Upper lobe of right lung (tissue), 1 donor: ENCODE measurements at regions not wholly inside any gene's neighbourhood (a gene's known extent, or its start where the extent isn't known, plus 50 kb on each side); places are given as distances from the start of the nearest gene placed in this dataset.

Experiments
- ATAC-seq: fragments of 200-7000 bp; cut with Tn5 transposase; one replicate; pipeline ENCODE4 v1.9.1; 2020; ENCODE audit warnings: mild to moderate bottlenecking, moderate library complexity
- DNase-seq: peaks from one replicate; pipeline ENCODE4 v3.0.0-alpha.2; 2020
- H3K27ac ChIP-seq: fragments of 200-600 bp; one replicate; pipeline ENCODE4 v1.8.0; 2022
- H3K27me3 ChIP-seq: fragments of 200-600 bp; one replicate; pipeline ENCODE4 v1.8.0; 2022; ENCODE audit warnings: mild to moderate bottlenecking
- H3K36me3 ChIP-seq: fragments of 200-600 bp; one replicate; pipeline ENCODE4 v1.8.0; 2022
- H3K4me1 ChIP-seq: fragments of 200-600 bp; one replicate; pipeline ENCODE4 v1.8.0; 2022
- H3K4me3 ChIP-seq: fragments of 200-600 bp; one replicate; pipeline ENCODE4 v1.8.0; 2022; ENCODE audit warnings: mild to moderate bottlenecking
- H3K9me3 ChIP-seq: fragments of 200-600 bp; one replicate; pipeline ENCODE4 v1.8.0; 2022
- intact Hi-C: fragments of 100-400 bp; cut with DNase I; formaldehyde crosslinking; loops from one replicate; pipeline ENCODE4 v1.11.0; 2022
- TF ChIP-seq, protein P1 (sequence below): fragments of 200-600 bp; IDR thresholded peaks from one replicate; pipeline ENCODE4 v1.8.0; 2022; ENCODE audit warnings: antibody characterized with exemption
- donor health status: DM: no; HTN: yes; CAD: no; lungs with severe emphysema.

DNA sequence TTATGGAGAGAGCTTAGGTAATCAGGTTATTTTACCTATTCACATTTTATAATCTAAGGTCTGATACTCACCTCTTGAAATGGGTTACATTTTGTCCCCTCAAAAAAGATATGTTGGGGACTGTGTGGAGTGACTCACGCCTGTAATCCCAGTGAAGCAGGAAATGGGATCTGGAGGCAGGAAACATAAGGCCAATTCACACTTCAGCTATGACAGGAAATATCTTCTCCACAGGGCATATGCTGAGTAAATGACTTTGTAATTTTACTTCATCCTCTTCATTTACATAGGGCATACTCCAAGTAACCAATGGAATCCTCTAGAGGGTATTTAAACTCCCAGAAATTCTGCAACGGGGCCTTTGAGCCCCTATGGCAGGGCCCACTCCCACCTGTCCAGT is 54.8 kb upstream of the ZMAT1 start:
- ATAC-seq (no peak), DNase-seq (no peak)
- Histone ChIP-seq H3K9me3 (no peaks in the 10 kb centered on the region), H3K27me3 (no peaks in the 10 kb centered on the region), H3K4me1 (no peaks in the 10 kb centered on the region), H3K27ac (no peak overlapping the region), H3K4me3 (no peak overlapping the region), H3K36me3 (no peaks in the 10 kb centered on the region)
- TF ChIP-seq, protein P1, sequence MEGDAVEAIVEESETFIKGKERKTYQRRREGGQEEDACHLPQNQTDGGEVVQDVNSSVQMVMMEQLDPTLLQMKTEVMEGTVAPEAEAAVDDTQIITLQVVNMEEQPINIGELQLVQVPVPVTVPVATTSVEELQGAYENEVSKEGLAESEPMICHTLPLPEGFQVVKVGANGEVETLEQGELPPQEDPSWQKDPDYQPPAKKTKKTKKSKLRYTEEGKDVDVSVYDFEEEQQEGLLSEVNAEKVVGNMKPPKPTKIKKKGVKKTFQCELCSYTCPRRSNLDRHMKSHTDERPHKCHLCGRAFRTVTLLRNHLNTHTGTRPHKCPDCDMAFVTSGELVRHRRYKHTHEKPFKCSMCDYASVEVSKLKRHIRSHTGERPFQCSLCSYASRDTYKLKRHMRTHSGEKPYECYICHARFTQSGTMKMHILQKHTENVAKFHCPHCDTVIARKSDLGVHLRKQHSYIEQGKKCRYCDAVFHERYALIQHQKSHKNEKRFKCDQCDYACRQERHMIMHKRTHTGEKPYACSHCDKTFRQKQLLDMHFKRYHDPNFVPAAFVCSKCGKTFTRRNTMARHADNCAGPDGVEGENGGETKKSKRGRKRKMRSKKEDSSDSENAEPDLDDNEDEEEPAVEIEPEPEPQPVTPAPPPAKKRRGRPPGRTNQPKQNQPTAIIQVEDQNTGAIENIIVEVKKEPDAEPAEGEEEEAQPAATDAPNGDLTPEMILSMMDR = no peak
- intact Hi-C loops = no loop called here
